SK-N-SH (cell line): ENCODE measurements at regions not wholly inside any gene's neighbourhood (a gene's known extent, or its start where the extent isn't known, plus 50 kb on each side); places are given as distances from the start of the nearest gene placed in this dataset.

Source experiments
- CTCF ChIA-PET: fragments of 300-600, 350-600 bp; formaldehyde crosslinking; extraction: SDS; loops from one replicate; lab custom pipeline; 2021; lab: Yijun Ruan, JAX
- POLR2A ChIA-PET: fragments of 350-600 bp; sonication (Branson Sonifier 250); formaldehyde crosslinking; extraction: SDS; loops from one replicate; lab custom pipeline; 2020; ENCODE audit warnings: antibody characterized with exemption, inconsistent platforms; lab: Yijun Ruan, JAX
- DNase-seq: peaks from one replicate; pipeline ENCODE4 v3.0.0; 2012
- H2AFZ ChIP-seq: fragments of 200-600 bp; sonication (generic); 2 replicates; pipeline ENCODE4 v1.8.1; 2016; ENCODE audit warnings: antibody characterized with exemption, mild to moderate bottlenecking, low read depth
- H3F3A ChIP-seq: fragments of 200-600 bp; sonication (generic); replicated peaks from 2 replicates; pipeline ENCODE3; 2016; ENCODE audit warnings: antibody characterized with exemption, mild to moderate bottlenecking; ENCODE audit not compliant: insufficient read depth
- H3K27ac ChIP-seq, 2 experiments: fragments of 200-500 bp in 1 of 2; fragments of 200-600 bp in 1 of 2; sonication (Bioruptor generic) in 1 of 2; sonication (generic), shearing (Covaris generic) in 1 of 2; 2 replicates each; pipeline versions ENCODE4 v1.5.1 to v1.6.1; 2014 to 2016; ENCODE audit warnings: low read depth in 2 of 2, inconsistent platforms in 1 of 2, low read length in 1 of 2, mild to moderate bottlenecking in 1 of 2, mixed read lengths in 1 of 2
- H3K27me3 ChIP-seq: fragments of 200-600 bp; sonication (generic), shearing (Covaris generic); 2 replicates; pipeline ENCODE4 v1.6.1; 2016; ENCODE audit warnings: mixed run types; ENCODE audit not compliant: insufficient read depth
- H3K36me3 ChIP-seq, 2 experiments: fragments of 200-500 bp in 1 of 2; fragments of 200-600 bp in 1 of 2; sonication (Bioruptor generic) in 1 of 2; sonication (generic) in 1 of 2; replicated peaks in 1 of 2; 2 replicates each; pipeline versions ENCODE3 to v1.5.1; 2014 to 2016; ENCODE audit warnings: low read length in 1 of 2, mild to moderate bottlenecking in 1 of 2; ENCODE audit not compliant: insufficient read depth in 2 of 2, control insufficient read depth in 1 of 2
- H3K4me1 ChIP-seq, 2 experiments: fragments of 200-500 bp in 1 of 2; fragments of 200-600 bp in 1 of 2; sonication (Bioruptor generic) in 1 of 2; sonication (generic), shearing (Covaris generic) in 1 of 2; 2 replicates each; pipeline versions ENCODE4 v1.5.1 to v1.6.1; 2014 to 2016; ENCODE audit warnings: low read depth in 1 of 2, low read length in 1 of 2, mixed run types in 1 of 2; ENCODE audit not compliant: insufficient read depth in 2 of 2, control insufficient read depth in 1 of 2
- H3K4me2 ChIP-seq: fragments of 200-600 bp; sonication (generic), shearing (Covaris generic); 2 replicates; pipeline ENCODE4 v1.6.1; 2017; ENCODE audit warnings: mixed run types
- H3K4me3 ChIP-seq, 2 experiments: fragments of 200-500 bp in 1 of 2; fragments of 200-600 bp in 1 of 2; sonication (Bioruptor generic) in 1 of 2; sonication (generic), shearing (Covaris generic) in 1 of 2; 2 replicates each; pipeline versions ENCODE4 v1.5.1 to v1.8.1; 2014 to 2016; ENCODE audit warnings: low read depth in 2 of 2, inconsistent platforms in 1 of 2, low read length in 1 of 2, mild to moderate bottlenecking in 1 of 2, mixed read lengths in 1 of 2, moderate library complexity in 1 of 2
- H3K79me2 ChIP-seq: fragments of 200-600 bp; sonication (generic); 2 replicates; pipeline ENCODE4 v1.8.1; 2017; ENCODE audit warnings: mild to moderate bottlenecking; ENCODE audit not compliant: insufficient read depth
- H3K9ac ChIP-seq: fragments of 200-600 bp; sonication (generic); 2 replicates; pipeline ENCODE4 v1.6.1; 2017; ENCODE audit warnings: mixed run types
- H3K9me2 ChIP-seq: fragments of 200-600 bp; sonication (generic); 2 replicates; pipeline ENCODE4 v1.6.1; 2017; ENCODE audit warnings: mixed run types
- H3K9me3 ChIP-seq: fragments of 200-600 bp; sonication (generic); 2 replicates; pipeline ENCODE4 v1.6.1; 2017; ENCODE audit warnings: mixed run types, mild to moderate bottlenecking, moderate library complexity
- H4K20me1 ChIP-seq: fragments of 200-600 bp; sonication (generic); 2 replicates; pipeline ENCODE4 v1.6.1; 2017; ENCODE audit warnings: mild to moderate bottlenecking, mixed run types; ENCODE audit not compliant: insufficient read depth
- CHD2 ChIP-seq: fragments of 150-350 bp; IDR thresholded peaks from 2 replicates; pipeline ENCODE4 v1.6.1; 2018; ENCODE audit warnings: low read length; ENCODE audit not compliant: partially characterized antibody
- EP300 ChIP-seq, 2 experiments: IDR thresholded peaks; 2 replicates each; pipeline versions ENCODE4 v1.4.0 to v1.6.1; 2012; ENCODE audit warnings: borderline replicate concordance in 1 of 2, low read depth in 1 of 2, low read length in 1 of 2
- FOSL2 ChIP-seq: IDR thresholded peaks from 2 replicates; pipeline ENCODE4 v1.4.0; 2012; ENCODE audit warnings: low read depth, mild to moderate bottlenecking, moderate library complexity, borderline replicate concordance
- FOXJ3 ChIP-seq: sonication (generic); formaldehyde crosslinking; IDR thresholded peaks from 2 replicates; pipeline ENCODE4 v1.5.1; 2020; ENCODE audit warnings: mild to moderate bottlenecking, missing genetic modification reagents
- FOXM1 ChIP-seq: IDR thresholded peaks from 2 replicates; pipeline ENCODE4 v1.4.0; 2012; ENCODE audit warnings: low read depth, mild to moderate bottlenecking
- GABPA ChIP-seq: IDR thresholded peaks from 2 replicates; pipeline ENCODE4 v1.4.0; 2012; ENCODE audit warnings: low read depth, mild to moderate bottlenecking
- IRF3 ChIP-seq: fragments of 150-350 bp; IDR thresholded peaks from 2 replicates; pipeline ENCODE4 v1.6.1; 2016; ENCODE audit warnings: mild to moderate bottlenecking, low read depth, low read length
- JUND ChIP-seq: IDR thresholded peaks from 2 replicates; pipeline ENCODE4 v1.4.0; 2012
- MAX ChIP-seq: IDR thresholded peaks from 2 replicates; pipeline ENCODE4 v1.4.0; 2012; ENCODE audit warnings: low read depth
- MXI1 ChIP-seq: IDR thresholded peaks from 2 replicates; pipeline ENCODE4 v1.6.1; 2012; ENCODE audit warnings: mild to moderate bottlenecking, low read depth, low read length, improper control_type of control experiment
- NFIC ChIP-seq: IDR thresholded peaks from 2 replicates; pipeline ENCODE4 v1.4.0; 2012; ENCODE audit warnings: borderline replicate concordance
- NRF1 ChIP-seq: IDR thresholded peaks from 2 replicates; pipeline ENCODE4 v1.6.1; 2012; ENCODE audit warnings: low read depth, mild to moderate bottlenecking, low read length
- RAD21 ChIP-seq: IDR thresholded peaks from 2 replicates; pipeline ENCODE4 v1.6.1; 2012; ENCODE audit warnings: mild to moderate bottlenecking, low read length
- REST ChIP-seq: IDR thresholded peaks from 2 replicates; pipeline ENCODE4 v1.6.1; 2012; ENCODE audit warnings: mild to moderate bottlenecking, low read depth, low read length, moderate library complexity
- RFX5 ChIP-seq: IDR thresholded peaks from 2 replicates; pipeline ENCODE4 v1.6.1; 2012; ENCODE audit warnings: mild to moderate bottlenecking, improper control_type of control experiment, low read length
- RXRA ChIP-seq: IDR thresholded peaks from 2 replicates; pipeline ENCODE4 v1.4.0; 2012; ENCODE audit warnings: low read depth, mild to moderate bottlenecking, borderline replicate concordance
- SIN3A ChIP-seq: IDR thresholded peaks from 2 replicates; pipeline ENCODE4 v1.6.1; 2012; ENCODE audit warnings: low read depth, mild to moderate bottlenecking, low read length, moderate library complexity, borderline replicate concordance
- SMC3 ChIP-seq: IDR thresholded peaks from 2 replicates; pipeline ENCODE4 v1.6.1; 2012; ENCODE audit warnings: low read depth, low read length, improper control_type of control experiment
- TEAD4 ChIP-seq: IDR thresholded peaks from 2 replicates; pipeline ENCODE4 v1.4.0; 2012; ENCODE audit warnings: mild to moderate bottlenecking, borderline replicate concordance; ENCODE audit not compliant: insufficient read depth
- USF1 ChIP-seq: IDR thresholded peaks from 2 replicates; pipeline ENCODE4 v1.4.0; 2012; ENCODE audit warnings: low read depth, borderline replicate concordance
- USF2 ChIP-seq: fragments of 150-350 bp; IDR thresholded peaks from 2 replicates; pipeline ENCODE4 v1.6.1; 2017; ENCODE audit warnings: antibody characterized with exemption, low read length, low read depth, borderline replicate concordance
- YY1 ChIP-seq: IDR thresholded peaks from 2 replicates; pipeline ENCODE4 v1.4.0; 2012; ENCODE audit warnings: low read depth, mild to moderate bottlenecking
- WGBS: methylation state at CpG from one replicate; pipeline ENCODE4 v1.1.6; 2017; ENCODE audit warnings: low lambda C conversion rate; 5-methylcytosine and 5-hydroxymethylcytosine counted together

- Histone ChIP-seq H3K4me3 (no peak overlapping the region), H3K79me2 (no peaks in the 10 kb centered on the region), H4K20me1 (no peaks in the 10 kb centered on the region), H3F3A (no peaks in the 10 kb centered on the region)
- no peak for DNase-seq
- WGBS = 94% methylated on average over 4 of the region's 4 CpGs
- TF ChIP-seq RXRA = no peak
- TF ChIP-seq FOSL2 = no peak
- TF ChIP-seq MXI1 = no peak
- TF ChIP-seq NFIC = no peak
- no peak for TF ChIP-seq CHD2
- no peak for TF ChIP-seq GABPA
- TF ChIP-seq SMC3 = no peak
- no peak for TF ChIP-seq NRF1
- no peak for TF ChIP-seq MAX
- TF ChIP-seq YY1 = no peak
- no peak for TF ChIP-seq FOXM1
- no peak for TF ChIP-seq REST
- TF ChIP-seq FOXJ3 (CRISPR knock-in tag) = no peak
- TF ChIP-seq, all 33 proteins: peak for 0
- CTCF ChIA-PET = no interaction called here
- Histone ChIP-seq H3K9me2 (no peaks in the 10 kb centered on the region), H3K4me1 (peaks cover 0 to 3% of the 10 kb centered on the region in 2 experiments; a peak in 2 of 4 replicates), H3K9ac (no peak overlapping the region), H3K27ac (no peak overlapping the region), H2AFZ (no peak overlapping the region), H3K27me3 (no peaks in the 10 kb centered on the region), H3K9me3 (no peaks in the 10 kb centered on the region), H3K4me2 (no peak overlapping the region), H3K36me3 (no peaks in the 10 kb centered on the region)
- POLR2A ChIA-PET = interaction anchor here (0.7 kb wide), 1 partner anchor 1724 kb away, joined by 6 read pairs; no protein-coding TSS in a partner anchor
These were observed 652.0 kb upstream of the NRP1 start for GRCh38 chr10:33986515-33986914.

GRCh38 chr10:33986016-33986415 is 651.5 kb upstream of the NRP1 start:
- WGBS = 85% methylated on average over 4 of the region's 4 CpGs
- no peak for DNase-seq
- H3K9me3 ChIP-seq = no peaks in the 10 kb centered on the region
- POLR2A ChIA-PET = interaction anchor here (0.7 kb wide), 1 partner anchor 1724 kb away, joined by 6 read pairs; no protein-coding TSS in a partner anchor
- H3K27ac ChIP-seq = no peak overlapping the region
- no peak overlapping the region for H3K4me3 ChIP-seq
- CTCF ChIA-PET = no interaction called here
- no peak overlapping the region for H3K4me2 ChIP-seq
- TF ChIP-seq RFX5 = no peak
- no peak for TF ChIP-seq EP300 (IDR thresholded peaks at IDR 0.05; ENCODE audit: borderline replicate concordance in 1 of 2, low read depth in 1 of 2, low read length in 1 of 2)
- TF ChIP-seq RAD21 = no peak
- TF ChIP-seq USF2 = no peak
- no peak for TF ChIP-seq FOXM1
- TF ChIP-seq TEAD4 = no peak
- no peak for TF ChIP-seq MAX
- TF ChIP-seq FOXJ3 (CRISPR knock-in tag) = no peak
- no peak for TF ChIP-seq SMC3
- TF ChIP-seq GABPA = no peak
- no peak for TF ChIP-seq IRF3
- no peak for TF ChIP-seq MXI1
- TF ChIP-seq SIN3A = no peak
- no peak for TF ChIP-seq JUND
- TF ChIP-seq USF1 = no peak
- H3F3A ChIP-seq = no peaks in the 10 kb centered on the region
- H3K9ac ChIP-seq = no peak overlapping the region
- H3K79me2 ChIP-seq = no peaks in the 10 kb centered on the region
- H4K20me1 ChIP-seq = no peaks in the 10 kb centered on the region
- no peaks in the 10 kb centered on the region for H3K36me3 ChIP-seq
- H2AFZ ChIP-seq = no peak overlapping the region
- H3K9me2 ChIP-seq = no peaks in the 10 kb centered on the region
- H3K4me1 ChIP-seq = peaks cover 0 to 3% of the 10 kb centered on the region in 2 experiments; a peak in 2 of 4 replicates
- H3K27me3 ChIP-seq = no peaks in the 10 kb centered on the region
